H9 (cell line): ENCODE measurements at regions not wholly inside any gene's neighbourhood (a gene's known extent, or its start where the extent isn't known, plus 50 kb on each side); places are given as distances from the start of the nearest gene placed in this dataset.

Source experiments
- DNase-seq: peaks from one replicate; pipeline ENCODE4 v3.0.0-alpha.2; 2017
- H2AFZ ChIP-seq: one replicate; pipeline ENCODE4 v1.6.1; 2013; ENCODE audit warnings: mild to moderate bottlenecking, low read length, control low read depth, moderate library complexity
- H2AK5ac ChIP-seq: 2 replicates; pipeline ENCODE4 v1.6.1; 2013; ENCODE audit warnings: low read length, control low read depth, mixed read lengths; ENCODE audit not compliant: insufficient read length
- H2BK120ac ChIP-seq: one replicate; pipeline ENCODE4 v1.6.1; 2013; ENCODE audit warnings: low read depth, mild to moderate bottlenecking, low read length, control low read depth, inconsistent platforms; ENCODE audit not compliant: poor library complexity, severe bottlenecking
- H2BK12ac ChIP-seq: 2 replicates; pipeline ENCODE4 v1.6.1; 2013; ENCODE audit warnings: low read length, control low read depth, mixed read lengths, low read depth; ENCODE audit not compliant: insufficient read length
- H2BK15ac ChIP-seq: 2 replicates; pipeline ENCODE4 v1.6.1; 2013; ENCODE audit warnings: low read depth, low read length, control low read depth
- H2BK20ac ChIP-seq: one replicate; pipeline ENCODE4 v1.6.1; 2013; ENCODE audit warnings: low read depth, mild to moderate bottlenecking, low read length, control low read depth, inconsistent platforms; ENCODE audit not compliant: poor library complexity, severe bottlenecking
- H2BK5ac ChIP-seq: 2 replicates; pipeline ENCODE4 v1.6.1; 2013; ENCODE audit warnings: low read length, control low read depth, mixed read lengths; ENCODE audit not compliant: insufficient read length
- H3K14ac ChIP-seq: 2 replicates; pipeline ENCODE4 v1.6.1; 2013; ENCODE audit warnings: low read length, control low read depth; ENCODE audit not compliant: insufficient read depth
- H3K18ac ChIP-seq: 2 replicates; pipeline ENCODE4 v1.6.1; 2013; ENCODE audit warnings: low read depth, mild to moderate bottlenecking, mixed read lengths, low read length, control low read depth; ENCODE audit not compliant: insufficient read length
- H3K23ac ChIP-seq: 2 replicates; pipeline ENCODE4 v1.6.1; 2013; ENCODE audit warnings: low read length, control low read depth, mixed read lengths, low read depth; ENCODE audit not compliant: insufficient read length
- H3K23me2 ChIP-seq: 2 replicates; pipeline ENCODE4 v1.6.1; 2013; ENCODE audit warnings: low read depth, mild to moderate bottlenecking, mixed read lengths, low read length, control low read depth; ENCODE audit not compliant: insufficient read length, poor library complexity, severe bottlenecking
- H3K27ac ChIP-seq: 2 replicates; pipeline ENCODE4 v1.5.1; 2013; ENCODE audit warnings: low read length, control low read depth, mixed read lengths, low read depth; ENCODE audit not compliant: insufficient read length
- H3K27me3 ChIP-seq: 2 replicates; pipeline ENCODE4 v1.6.1; 2013; ENCODE audit warnings: low read length, control low read depth, inconsistent platforms; ENCODE audit not compliant: insufficient read depth
- H3K4ac ChIP-seq: 2 replicates; pipeline ENCODE4 v1.6.1; 2013; ENCODE audit warnings: low read depth, mild to moderate bottlenecking, control low read depth, inconsistent platforms, low read length, moderate library complexity
- H3K4me1 ChIP-seq: 2 replicates; pipeline ENCODE4 v1.6.1; 2013; ENCODE audit warnings: low read length, control low read depth, inconsistent platforms; ENCODE audit not compliant: insufficient read depth
- H3K4me2 ChIP-seq: 2 replicates; pipeline ENCODE4 v1.6.1; 2013; ENCODE audit warnings: low read length, control low read depth, mixed read lengths; ENCODE audit not compliant: insufficient read length, insufficient read depth
- H3K56ac ChIP-seq: 2 replicates; pipeline ENCODE4 v1.6.1; 2013; ENCODE audit warnings: low read depth, mild to moderate bottlenecking, mixed read lengths, low read length, control low read depth; ENCODE audit not compliant: insufficient read length
- H3K79me1 ChIP-seq: 2 replicates; pipeline ENCODE4 v1.6.1; 2013; ENCODE audit warnings: low read depth, mild to moderate bottlenecking, moderate library complexity, low read length, control low read depth, inconsistent platforms; ENCODE audit not compliant: insufficient read depth, poor library complexity, severe bottlenecking
- H3K79me2 ChIP-seq: 2 replicates; pipeline ENCODE4 v1.6.1; 2013; ENCODE audit warnings: low read length, control low read depth, inconsistent platforms; ENCODE audit not compliant: insufficient read depth
- H3K9ac ChIP-seq: 2 replicates; pipeline ENCODE4 v1.6.1; 2013; ENCODE audit warnings: low read length, control low read depth, mixed read lengths; ENCODE audit not compliant: insufficient read length; ENCODE audit errors: extremely low read depth
- H3K9me3 ChIP-seq: one replicate; pipeline ENCODE4 v1.6.1; 2013; ENCODE audit warnings: low read depth, low read length, inconsistent platforms; ENCODE audit not compliant: control insufficient read depth
- H3T11ph ChIP-seq: one replicate; pipeline ENCODE4 v1.6.1; 2013; ENCODE audit warnings: mild to moderate bottlenecking, low read length, control low read depth, inconsistent platforms
- H4K20me1 ChIP-seq: one replicate; pipeline ENCODE4 v1.6.1; 2013; ENCODE audit not compliant: control insufficient read depth, insufficient read length, insufficient read depth
- H4K5ac ChIP-seq: 2 replicates; pipeline ENCODE4 v1.6.1; 2013; ENCODE audit warnings: low read depth, mild to moderate bottlenecking, mixed read lengths, low read length, control low read depth; ENCODE audit not compliant: insufficient read length
- H4K8ac ChIP-seq: replicated peaks from 2 replicates; pipeline ENCODE4 v1.6.1; 2013; ENCODE audit warnings: low read length, control low read depth, mixed read lengths, low read depth; ENCODE audit not compliant: insufficient read length
- H4K91ac ChIP-seq: 2 replicates; pipeline ENCODE4 v1.6.1; 2013; ENCODE audit warnings: low read depth, mild to moderate bottlenecking, moderate library complexity, mixed read lengths, low read length, control low read depth; ENCODE audit not compliant: insufficient read length
- H3K27ac Mint-ChIP-seq, 3 experiments: 2 replicates in 2 of 3; 3 replicates in 1 of 3; pipeline ENCODE4 v1.8.0; 2020 to 2021; ENCODE audit warnings: mixed read lengths in 3 of 3, mild to moderate bottlenecking in 1 of 3, moderate library complexity in 1 of 3
- H3K27me3 Mint-ChIP-seq: 2 replicates; pipeline ENCODE4 v1.8.0; 2021; ENCODE audit warnings: low read depth, mild to moderate bottlenecking, moderate library complexity, mixed read lengths
- H3K36me3 Mint-ChIP-seq, 3 experiments: 2 replicates in 2 of 3; 3 replicates in 1 of 3; pipeline ENCODE4 v1.8.0; 2020 to 2021; ENCODE audit warnings: low read depth in 3 of 3, mixed read lengths in 3 of 3; ENCODE audit not compliant: insufficient read depth in 1 of 3
- H3K4me1 Mint-ChIP-seq, 2 experiments: 2 replicates each; pipeline ENCODE4 v1.8.0; 2020; ENCODE audit warnings: mixed read lengths in 2 of 2
- H3K4me3 Mint-ChIP-seq, 2 experiments: 2 replicates in 1 of 2; 3 replicates in 1 of 2; pipeline ENCODE4 v1.8.0; 2020 to 2021; ENCODE audit warnings: mild to moderate bottlenecking in 2 of 2, mixed read lengths in 2 of 2, moderate library complexity in 1 of 2
- H3K9me3 Mint-ChIP-seq, 2 experiments: 2 replicates in 1 of 2; 3 replicates in 1 of 2; pipeline ENCODE4 v1.8.0; 2020; ENCODE audit warnings: mild to moderate bottlenecking in 2 of 2, mixed read lengths in 2 of 2, moderate library complexity in 1 of 2
- WGBS: extraction: QIAGEN DNeasy Blood & Tissue Kit; methylation state at CpG from one replicate; pipeline ENCODE4 v1.1.7; 2013; ENCODE audit warnings: missing lambda C conversion rate, low lambda C conversion rate, mixed read lengths; ENCODE audit not compliant: insufficient read length; ENCODE audit errors: extremely low coverage; 5-methylcytosine and 5-hydroxymethylcytosine counted together
- TF ChIP-seq, protein P1 (sequence below): fragments of 200-600 bp; sonication (generic); conservative IDR thresholded peaks from 3 replicates; pipeline ENCODE4 v1.8.0; 2021; ENCODE audit warnings: antibody characterized with exemption, mild to moderate bottlenecking

DNA sequence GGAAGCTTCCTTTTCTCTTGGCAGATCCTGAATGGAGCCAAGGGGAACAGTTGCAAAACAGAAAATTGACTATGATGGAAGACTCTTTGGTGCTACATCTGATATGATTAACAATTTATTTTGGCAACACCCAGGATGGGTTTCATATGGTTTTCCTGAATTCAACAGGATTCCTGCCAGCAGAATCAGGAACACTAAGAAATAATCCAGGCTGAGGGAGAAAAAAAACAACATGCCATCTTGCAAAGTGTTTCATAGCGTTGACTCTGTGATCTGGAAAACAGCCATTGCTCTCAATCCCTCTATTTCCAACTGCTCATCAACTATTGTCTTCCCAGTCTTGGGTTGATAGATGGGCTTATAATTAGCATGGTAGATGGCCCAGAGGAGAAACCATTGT, 303.8 kb upstream of the KLF3 start:
- H3K4me2 ChIP-seq = no peak overlapping the region
- Mint-ChIP-seq H3K27ac (no peak overlapping the region; a peak in 1 of 7 replicates), H3K27me3 (no peaks in the 10 kb centered on the region), H3K4me1 (peaks cover 0 to 4% of the 10 kb centered on the region in 2 experiments; a peak in 1 of 4 replicates), H3K36me3 (no peaks in the 10 kb centered on the region), H3K4me3 (no peak overlapping the region), H3K9me3 (peaks cover 0 to 4% of the 10 kb centered on the region in 2 experiments; a peak in 2 of 5 replicates)
- no peak overlapping the region for H3K56ac ChIP-seq
- no peak overlapping the region for H3K9ac ChIP-seq
- no peak overlapping the region for H3K23ac ChIP-seq
- no peak overlapping the region for H3T11ph ChIP-seq
- no peak overlapping the region for H2BK120ac ChIP-seq
- no peak overlapping the region for H2BK20ac ChIP-seq
- no peak overlapping the region for H2BK15ac ChIP-seq
- no peaks in the 10 kb centered on the region for H3K79me2 ChIP-seq
- no peak overlapping the region for H3K4ac ChIP-seq
- no peaks in the 10 kb centered on the region for H3K23me2 ChIP-seq
- H3K18ac ChIP-seq = no peak overlapping the region
- no peaks in the 10 kb centered on the region for H3K4me1 ChIP-seq
- H2AFZ ChIP-seq = no peak overlapping the region
- H2BK5ac ChIP-seq = no peak overlapping the region
- DNase-seq = no peak
- H2BK12ac ChIP-seq = no peak overlapping the region
- H4K8ac ChIP-seq = no peak overlapping the region
- no peak overlapping the region for H2AK5ac ChIP-seq
- no peaks in the 10 kb centered on the region for H3K79me1 ChIP-seq
- no peaks in the 10 kb centered on the region for H3K27me3 ChIP-seq
- WGBS = no CpG with 5 or more reads among the region's 1 CpG
- no peaks in the 10 kb centered on the region for H3K9me3 ChIP-seq
- TF ChIP-seq, protein P1, sequence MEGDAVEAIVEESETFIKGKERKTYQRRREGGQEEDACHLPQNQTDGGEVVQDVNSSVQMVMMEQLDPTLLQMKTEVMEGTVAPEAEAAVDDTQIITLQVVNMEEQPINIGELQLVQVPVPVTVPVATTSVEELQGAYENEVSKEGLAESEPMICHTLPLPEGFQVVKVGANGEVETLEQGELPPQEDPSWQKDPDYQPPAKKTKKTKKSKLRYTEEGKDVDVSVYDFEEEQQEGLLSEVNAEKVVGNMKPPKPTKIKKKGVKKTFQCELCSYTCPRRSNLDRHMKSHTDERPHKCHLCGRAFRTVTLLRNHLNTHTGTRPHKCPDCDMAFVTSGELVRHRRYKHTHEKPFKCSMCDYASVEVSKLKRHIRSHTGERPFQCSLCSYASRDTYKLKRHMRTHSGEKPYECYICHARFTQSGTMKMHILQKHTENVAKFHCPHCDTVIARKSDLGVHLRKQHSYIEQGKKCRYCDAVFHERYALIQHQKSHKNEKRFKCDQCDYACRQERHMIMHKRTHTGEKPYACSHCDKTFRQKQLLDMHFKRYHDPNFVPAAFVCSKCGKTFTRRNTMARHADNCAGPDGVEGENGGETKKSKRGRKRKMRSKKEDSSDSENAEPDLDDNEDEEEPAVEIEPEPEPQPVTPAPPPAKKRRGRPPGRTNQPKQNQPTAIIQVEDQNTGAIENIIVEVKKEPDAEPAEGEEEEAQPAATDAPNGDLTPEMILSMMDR = no peak
- H4K20me1 ChIP-seq = no peaks in the 10 kb centered on the region
- H4K5ac ChIP-seq = no peak overlapping the region
- H3K27ac ChIP-seq = no peak overlapping the region
- no peak overlapping the region for H4K91ac ChIP-seq
- no peak overlapping the region for H3K14ac ChIP-seq
